Fibroblast of lung (primary cell): ENCODE measurements at regions not wholly inside any gene's neighbourhood (a gene's known extent, or its start where the extent isn't known, plus 50 kb on each side); places are given as distances from the start of the nearest gene placed in this dataset.

Source experiments
- DNase-seq, 2 donors: peaks; one replicate each; pipeline versions ENCODE4 v3.0.0 to v3.0.0-alpha.2; 2010; ENCODE audit warnings: low read depth in 2 of 2
- H2AFZ ChIP-seq: 2 replicates; pipeline ENCODE4 v1.5.1; 2012; ENCODE audit warnings: low read length, control low read depth, inconsistent platforms
- H3K27ac ChIP-seq: 2 replicates; pipeline ENCODE4 v1.5.1; 2011; ENCODE audit warnings: low read length, control low read depth; ENCODE audit not compliant: insufficient read depth
- H3K27me3 ChIP-seq: 2 replicates; pipeline ENCODE4 v1.5.1; 2011; ENCODE audit warnings: mild to moderate bottlenecking, low read length; ENCODE audit not compliant: control insufficient read depth, insufficient read depth
- H3K36me3 ChIP-seq: 2 replicates; pipeline ENCODE4 v1.5.1; 2011; ENCODE audit warnings: low read length; ENCODE audit not compliant: control insufficient read depth, insufficient read depth
- H3K4me1 ChIP-seq: 2 replicates; pipeline ENCODE4 v1.5.1; 2011; ENCODE audit warnings: low read length; ENCODE audit not compliant: control insufficient read depth, insufficient read depth; ENCODE audit errors: extremely low read depth
- H3K4me2 ChIP-seq: 2 replicates; pipeline ENCODE4 v1.5.1; 2011; ENCODE audit warnings: low read length, control low read depth; ENCODE audit not compliant: insufficient read depth; ENCODE audit errors: extremely low read depth
- H3K4me3 ChIP-seq, 4 experiments: fragments of 200-600 bp in 1 of 4; sonication (generic) in 1 of 4; replicated peaks in 1 of 4; 2 replicates each; pipeline ENCODE4 v1.5.1; 2011 to 2016; ENCODE audit warnings: low read length in 4 of 4, low read depth in 3 of 4, mild to moderate bottlenecking in 3 of 4, control low read depth in 2 of 4, inconsistent platforms in 1 of 4, mixed read lengths in 1 of 4; ENCODE audit not compliant: insufficient read depth in 1 of 4; ENCODE audit errors: control extremely low read depth in 1 of 4
- H3K79me2 ChIP-seq: 2 replicates; pipeline ENCODE4 v1.5.1; 2012; ENCODE audit warnings: mild to moderate bottlenecking, low read length, inconsistent platforms; ENCODE audit not compliant: control insufficient read depth, insufficient read depth
- H3K9ac ChIP-seq: 2 replicates; pipeline ENCODE4 v1.5.1; 2011; ENCODE audit warnings: mild to moderate bottlenecking, low read length, control low read depth; ENCODE audit not compliant: insufficient read depth
- H3K9me3 ChIP-seq: 2 replicates; pipeline ENCODE4 v1.5.1; 2012; ENCODE audit warnings: low read depth, low read length; ENCODE audit not compliant: control insufficient read depth, insufficient read depth
- H4K20me1 ChIP-seq: 2 replicates; pipeline ENCODE4 v1.5.1; 2011; ENCODE audit warnings: low read length; ENCODE audit not compliant: control insufficient read depth, insufficient read depth; ENCODE audit errors: extremely low read depth
- EZH2 ChIP-seq: IDR thresholded peaks from 2 replicates; pipeline ENCODE4 v1.5.1; 2012; ENCODE audit warnings: low read length, control low read depth, mild to moderate bottlenecking; ENCODE audit errors: missing control alignments
- TF ChIP-seq, protein P1 (sequence below), 2 donors: IDR thresholded peaks in 1 of 2; conservative IDR thresholded peaks in 1 of 2; 1 replicate in 1 of 2; 2 replicates in 1 of 2; pipeline ENCODE4 v1.5.1; 2011 to 2012; ENCODE audit warnings: low read length in 2 of 2, control low read depth in 1 of 2, inconsistent platforms in 1 of 2, low read depth in 1 of 2, mild to moderate bottlenecking in 1 of 2

DNA sequence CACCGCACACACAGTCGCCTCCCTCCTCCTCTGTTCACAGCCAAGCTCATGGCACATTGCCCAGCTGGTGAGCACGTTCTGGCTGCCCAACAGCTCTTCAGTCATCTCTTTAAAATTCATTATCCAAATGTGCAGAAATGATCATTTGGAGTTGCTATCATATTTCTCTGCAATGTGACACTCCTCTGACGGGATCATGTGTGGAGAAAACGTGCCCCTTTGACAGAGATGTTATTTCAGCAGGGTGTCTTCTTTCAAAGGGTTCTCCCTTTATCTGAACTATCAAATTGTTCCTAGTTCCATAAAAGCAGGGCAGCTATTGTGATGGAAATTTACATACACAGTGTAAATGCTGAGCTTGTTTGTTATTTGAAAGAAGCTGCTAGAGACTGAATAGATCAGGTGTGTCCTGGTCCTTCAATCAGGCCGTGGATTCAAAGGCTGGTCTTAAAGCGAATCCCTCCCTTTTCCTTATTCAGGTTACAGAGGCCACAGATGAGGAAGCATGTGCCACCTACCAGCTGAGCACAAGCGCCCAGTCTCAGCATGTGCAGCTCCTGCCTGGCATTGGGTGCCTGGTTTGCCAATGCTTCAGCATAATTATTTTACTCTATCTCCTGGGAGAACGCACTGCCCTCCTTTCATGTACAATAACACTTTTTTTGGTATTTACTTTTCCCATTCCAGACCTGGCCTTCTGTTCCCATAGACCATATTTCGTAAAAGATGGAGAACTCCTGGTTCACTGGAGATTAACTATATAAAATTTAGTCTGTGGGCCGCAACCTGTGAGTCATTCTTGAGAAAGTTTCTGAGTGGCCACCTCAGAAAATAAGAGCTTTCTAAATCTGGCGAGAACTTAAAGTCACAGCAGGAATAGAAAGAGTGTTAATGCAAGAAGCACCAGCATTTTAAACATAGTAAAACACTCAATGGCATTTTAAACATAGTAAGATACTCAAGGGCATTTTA lies 433.7 kb downstream of the ENC1 start:
- no peak overlapping the region for H3K4me3 ChIP-seq
- no peaks in the 10 kb centered on the region for H3K36me3 ChIP-seq
- DNase-seq: peak; percentile 76 to 89
- no peaks in the 10 kb centered on the region for H4K20me1 ChIP-seq
- no peak overlapping the region for H3K27ac ChIP-seq
- no peak for TF ChIP-seq EZH2
- TF ChIP-seq, protein P1, sequence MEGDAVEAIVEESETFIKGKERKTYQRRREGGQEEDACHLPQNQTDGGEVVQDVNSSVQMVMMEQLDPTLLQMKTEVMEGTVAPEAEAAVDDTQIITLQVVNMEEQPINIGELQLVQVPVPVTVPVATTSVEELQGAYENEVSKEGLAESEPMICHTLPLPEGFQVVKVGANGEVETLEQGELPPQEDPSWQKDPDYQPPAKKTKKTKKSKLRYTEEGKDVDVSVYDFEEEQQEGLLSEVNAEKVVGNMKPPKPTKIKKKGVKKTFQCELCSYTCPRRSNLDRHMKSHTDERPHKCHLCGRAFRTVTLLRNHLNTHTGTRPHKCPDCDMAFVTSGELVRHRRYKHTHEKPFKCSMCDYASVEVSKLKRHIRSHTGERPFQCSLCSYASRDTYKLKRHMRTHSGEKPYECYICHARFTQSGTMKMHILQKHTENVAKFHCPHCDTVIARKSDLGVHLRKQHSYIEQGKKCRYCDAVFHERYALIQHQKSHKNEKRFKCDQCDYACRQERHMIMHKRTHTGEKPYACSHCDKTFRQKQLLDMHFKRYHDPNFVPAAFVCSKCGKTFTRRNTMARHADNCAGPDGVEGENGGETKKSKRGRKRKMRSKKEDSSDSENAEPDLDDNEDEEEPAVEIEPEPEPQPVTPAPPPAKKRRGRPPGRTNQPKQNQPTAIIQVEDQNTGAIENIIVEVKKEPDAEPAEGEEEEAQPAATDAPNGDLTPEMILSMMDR (conservative IDR thresholded peaks at IDR 0.05 in 1 of 2, IDR thresholded peaks at IDR 0.05 in 1 of 2; ENCODE audit: low read depth in 1 of 2, low read length in 2 of 2): no peak
- no peak overlapping the region for H3K9ac ChIP-seq
- H3K79me2 ChIP-seq: no peaks in the 10 kb centered on the region
- H3K27me3 ChIP-seq: no peaks in the 10 kb centered on the region
- H3K4me2 ChIP-seq: no peak overlapping the region
- H3K9me3 ChIP-seq: no peaks in the 10 kb centered on the region
- no peaks in the 10 kb centered on the region for H3K4me1 ChIP-seq
- H2AFZ ChIP-seq: no peak overlapping the region

DNA sequence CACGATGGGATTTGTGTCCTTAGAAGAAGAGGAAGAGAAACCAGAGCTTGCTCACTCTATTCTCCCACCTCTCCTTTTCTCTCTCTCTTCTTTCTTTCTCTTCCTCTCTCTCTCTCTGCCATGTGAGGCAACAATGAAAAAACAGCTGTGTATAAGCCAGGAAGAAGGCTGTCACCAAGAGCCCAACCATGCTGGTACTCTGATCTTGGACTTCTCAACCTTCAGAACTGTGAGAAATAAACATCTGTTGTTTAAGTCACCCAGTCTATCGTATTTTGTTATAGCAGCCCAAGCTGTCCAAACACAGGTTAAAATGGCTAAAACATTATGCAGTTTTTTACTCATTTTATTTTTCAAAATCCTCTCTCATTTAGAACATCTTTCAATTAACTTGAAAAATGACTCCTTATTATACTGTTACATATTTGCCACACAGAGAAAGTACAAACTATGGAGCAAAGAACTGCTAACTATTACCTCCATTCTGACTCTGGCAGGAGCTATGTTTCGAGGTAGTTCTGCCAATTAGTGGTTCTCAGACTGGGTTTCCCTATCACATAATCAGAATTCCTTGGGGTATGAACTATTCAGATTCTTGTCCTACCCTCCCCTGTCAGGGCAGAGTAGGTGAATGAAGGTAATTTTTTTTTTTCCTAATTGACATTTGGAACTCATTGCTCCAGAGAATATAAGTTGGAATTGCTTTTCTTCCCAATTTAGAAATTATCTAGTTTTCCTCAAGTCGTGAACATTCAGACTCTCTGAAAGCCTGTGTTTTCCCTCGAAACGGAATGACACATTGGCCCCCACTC lies 434.6 kb downstream of the ENC1 start:
- Histone ChIP-seq H3K9ac (no peak overlapping the region), H3K4me1 (no peaks in the 10 kb centered on the region), H3K36me3 (no peaks in the 10 kb centered on the region), H4K20me1 (no peaks in the 10 kb centered on the region), H3K79me2 (no peaks in the 10 kb centered on the region), H3K27ac (no peak overlapping the region), H3K27me3 (no peaks in the 10 kb centered on the region), H3K9me3 (no peaks in the 10 kb centered on the region), H3K4me3 (no peak overlapping the region), H3K4me2 (no peak overlapping the region), H2AFZ (no peak overlapping the region)
- TF ChIP-seq, protein P1 (conservative IDR thresholded peaks at IDR 0.05 in 1 of 2, IDR thresholded peaks at IDR 0.05 in 1 of 2; ENCODE audit: low read depth in 1 of 2, low read length in 2 of 2): no peak
- TF ChIP-seq EZH2: no peak
- peak in 1 of 2 donors; percentile 69 for DNase-seq
